Renal cortex interstitium (tissue), 11 donors: ENCODE measurements at regions not wholly inside any gene's neighbourhood (a gene's known extent, or its start where the extent isn't known, plus 50 kb on each side); places are given as distances from the start of the nearest gene placed in this dataset.

Experiments used
- DNase-seq, 11 donors: peaks; one replicate each; pipeline ENCODE4 v3.0.0-alpha.2; 2013; ENCODE audit warnings: low read depth in 9 of 11, low spot score in 4 of 11; ENCODE audit errors: extremely low read depth in 1 of 11

- DNase-seq: no peak
Measured at GRCh38 chr1:223445402-223445801, 52.2 kb downstream of the CCDC185 start.

DNA sequence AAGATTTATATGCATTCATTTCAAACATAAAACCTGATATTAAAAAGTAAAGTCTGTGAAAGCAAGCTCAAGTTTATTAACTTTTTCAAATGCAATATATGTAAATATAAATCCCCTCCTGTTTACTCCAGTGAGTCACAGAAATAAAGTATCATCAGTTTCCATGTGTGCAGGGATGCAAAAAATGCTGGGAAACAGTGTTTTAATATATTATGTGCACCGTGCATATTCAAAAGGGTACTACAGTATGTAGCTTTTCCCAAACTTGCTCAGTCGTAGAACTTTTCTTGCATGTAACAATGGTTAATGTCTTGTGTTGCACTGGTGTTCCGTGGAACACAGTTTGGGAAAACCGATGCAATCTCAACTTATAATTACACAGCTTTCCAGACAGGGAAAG, 60.7 kb downstream of the CCDC185 start:
- no peak for DNase-seq

DNA sequence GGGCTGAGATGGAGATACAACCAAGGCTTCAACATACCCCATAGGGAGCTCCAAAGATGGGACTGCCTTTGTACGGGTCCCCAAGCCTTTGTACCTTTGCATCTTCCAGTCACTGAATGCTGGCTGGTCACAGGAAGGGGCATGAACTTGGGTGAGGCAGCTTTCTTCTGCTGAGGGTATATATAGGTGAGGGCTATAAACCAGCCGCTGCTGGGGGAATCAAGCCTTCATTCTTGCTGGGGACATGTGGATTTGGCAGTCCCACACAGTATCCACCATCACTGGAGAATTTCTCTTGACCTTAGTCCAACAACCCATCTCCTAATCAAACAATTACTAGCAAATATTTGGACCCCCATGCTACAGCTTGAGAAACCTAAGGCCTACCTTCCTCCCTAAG, 61.7 kb downstream of the CCDC185 start:
- DNase-seq: no peak

- no peak for DNase-seq
Measured at GRCh38 chr1:223455470-223455869, 62.3 kb downstream of the CCDC185 start.

GRCh38 chr1:223456747-223457146, 63.5 kb downstream of the CCDC185 start:
- DNase-seq: no peak

- DNase-seq: no peak
Measured at GRCh38 chr1:223460566-223461189, 67.5 kb downstream of the CCDC185 start.

- no peak for DNase-seq
Measured at GRCh38 chr1:223462047-223462630, 68.9 kb downstream of the CCDC185 start.

GRCh38 chr1:223462866-223463404, 69.7 kb downstream of the CCDC185 start:
- no peak for DNase-seq

DNA sequence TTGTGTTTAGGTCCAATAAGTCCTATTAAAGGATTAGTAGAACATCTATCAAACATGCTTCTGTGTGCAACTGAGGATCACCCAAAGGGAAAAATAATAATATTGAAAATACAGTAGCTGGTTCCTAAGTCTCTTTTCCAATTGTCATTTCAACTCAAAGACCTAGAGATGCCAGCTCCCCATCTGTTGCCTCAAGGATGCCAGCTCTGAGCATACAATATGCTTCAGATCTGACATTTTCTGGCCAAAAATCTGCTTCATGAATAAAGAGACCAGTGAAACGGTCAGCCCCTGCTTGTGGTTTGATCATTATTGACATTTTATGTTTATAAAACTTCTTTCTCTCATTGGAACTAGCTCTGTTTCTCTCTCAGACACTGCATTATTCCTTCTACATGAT, 72.9 kb downstream of the CCDC185 start:
- no peak for DNase-seq

- no peak for DNase-seq
Measured at GRCh38 chr1:223471566-223471965, 78.4 kb downstream of the CCDC185 start.

- DNase-seq: no peak
Measured at GRCh38 chr1:223472057-223472456, 78.8 kb downstream of the CCDC185 start.

- DNase-seq: no peak
Measured at GRCh38 chr1:223473601-223474344, 80.6 kb downstream of the CCDC185 start.

DNA sequence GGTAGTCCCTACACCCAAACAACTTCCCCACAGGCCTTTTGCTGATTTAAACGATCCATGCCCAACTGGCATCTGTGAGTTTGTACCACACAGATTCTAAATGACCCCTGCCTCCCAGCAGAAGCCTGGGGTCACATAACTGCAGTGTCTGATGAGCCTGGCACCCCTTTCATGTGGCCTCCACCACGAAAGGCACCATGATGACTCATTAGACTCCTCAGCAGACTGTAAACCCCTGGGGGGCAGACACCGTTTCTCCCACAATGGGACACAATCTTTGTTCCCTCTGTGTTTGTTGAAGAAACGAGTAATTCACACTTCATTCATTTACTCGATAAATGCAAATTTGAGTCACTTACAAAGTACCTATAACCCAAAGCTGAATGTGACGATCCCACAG, 81.6 kb downstream of the CCDC185 start:
- DNase-seq: no peak

DNA sequence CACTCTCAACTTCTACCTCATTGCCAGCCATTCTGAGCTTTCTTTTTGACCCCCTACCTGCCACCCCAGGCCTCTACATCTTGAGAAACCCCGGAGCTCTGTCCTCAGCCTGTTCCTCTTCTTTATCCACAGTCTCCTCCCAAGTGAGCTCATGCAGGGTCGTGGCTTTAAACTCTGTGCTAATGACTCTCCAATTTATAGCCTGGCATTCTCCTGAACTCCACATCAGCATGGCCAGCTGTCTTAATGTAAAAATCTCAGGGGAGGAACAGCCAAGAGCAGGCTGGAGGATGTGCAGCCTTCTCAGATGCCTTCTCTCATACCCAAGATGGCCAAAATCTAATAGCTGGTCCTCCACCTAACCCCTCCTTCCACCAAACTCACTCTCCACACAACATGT, 84.2 kb downstream of the CCDC185 start:
- no peak for DNase-seq

GRCh38 chr1:223478606-223479005, 85.4 kb downstream of the CCDC185 start:
- DNase-seq: no peak

DNA sequence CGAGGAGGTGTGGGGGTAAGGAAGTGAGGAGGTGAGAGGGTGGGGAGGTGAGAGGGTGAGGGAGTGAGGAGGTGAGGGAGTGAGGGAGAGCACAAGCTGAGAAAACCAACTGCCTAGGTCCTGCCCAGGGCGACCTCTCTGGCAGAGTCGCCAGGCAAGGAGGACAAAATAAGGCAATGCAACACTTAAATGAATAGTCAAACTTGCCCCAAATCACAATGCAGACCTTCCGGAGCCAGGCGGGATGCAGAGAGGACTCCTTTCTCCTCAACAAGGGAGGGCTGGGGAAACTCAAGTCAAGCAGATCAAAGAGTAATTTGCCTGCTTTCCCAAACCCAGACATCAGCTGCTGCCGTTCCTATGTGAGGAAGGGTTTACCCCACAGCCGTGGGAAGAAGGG, 86.0 kb downstream of the CCDC185 start:
- no peak for DNase-seq

GRCh38 chr1:223479718-223480425, 86.7 kb downstream of the CCDC185 start:
- DNase-seq: peak in 2 of 11 donors; percentile 8 to 12

GRCh38 chr1:223482132-223482531, 88.9 kb downstream of the CCDC185 start:
- no peak for DNase-seq

DNA sequence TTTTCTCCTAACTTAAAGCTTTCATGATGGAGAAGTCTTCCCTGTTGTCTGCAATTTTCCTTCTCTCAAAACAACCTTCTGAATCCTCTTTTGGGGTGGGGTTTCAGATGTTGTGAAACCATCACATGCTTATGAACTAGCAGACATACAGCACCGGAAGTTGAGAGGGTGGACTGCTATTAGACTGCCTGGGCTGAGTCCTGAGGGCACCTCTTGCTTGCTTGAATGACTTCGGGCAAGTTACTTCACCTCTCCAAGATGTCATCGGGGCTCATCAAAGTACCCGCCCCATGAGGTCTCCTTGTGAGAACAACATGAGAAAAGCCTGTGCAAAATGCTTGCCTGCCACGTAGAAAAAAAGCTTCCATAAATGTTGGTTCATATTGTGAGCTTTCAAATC, 89.6 kb downstream of the CCDC185 start:
- no peak for DNase-seq

- no peak for DNase-seq
Measured at GRCh38 chr1:223483511-223483910, 90.3 kb downstream of the CCDC185 start.
